ENCODE measurements at regions not wholly inside any gene's neighbourhood (a gene's known extent, or its start where the extent isn't known, plus 50 kb on each side); places are given as distances from the start of the nearest gene placed in this dataset.

- no peak for TF ChIP-seq EZH2 (IDR thresholded peaks at IDR 0.05; ENCODE audit: insufficient read depth, poor library complexity, severe bottlenecking)
- TF ChIP-seq EZH2phosphoT487 (IDR thresholded peaks at IDR 0.05; ENCODE audit: insufficient read depth, low read depth), result no peak
These were observed 224.3 kb upstream of the RASGRP1 start for GRCh38 chr15:38788918-38789317.
